GM12872 (cell line): ENCODE measurements at regions not wholly inside any gene's neighbourhood (a gene's known extent, or its start where the extent isn't known, plus 50 kb on each side); places are given as distances from the start of the nearest gene placed in this dataset.

ENCODE experiments used
- TF ChIP-seq, protein P1 (sequence below): IDR thresholded peaks from 3 replicates; pipeline ENCODE4 v1.5.1; 2011; ENCODE audit warnings: low read depth, mild to moderate bottlenecking, low read length, moderate library complexity; ENCODE audit not compliant: insufficient read depth

GRCh38 chr14:80116157-80116556 lies 95.1 kb downstream of the DIO2 start:
- TF ChIP-seq, protein P1, sequence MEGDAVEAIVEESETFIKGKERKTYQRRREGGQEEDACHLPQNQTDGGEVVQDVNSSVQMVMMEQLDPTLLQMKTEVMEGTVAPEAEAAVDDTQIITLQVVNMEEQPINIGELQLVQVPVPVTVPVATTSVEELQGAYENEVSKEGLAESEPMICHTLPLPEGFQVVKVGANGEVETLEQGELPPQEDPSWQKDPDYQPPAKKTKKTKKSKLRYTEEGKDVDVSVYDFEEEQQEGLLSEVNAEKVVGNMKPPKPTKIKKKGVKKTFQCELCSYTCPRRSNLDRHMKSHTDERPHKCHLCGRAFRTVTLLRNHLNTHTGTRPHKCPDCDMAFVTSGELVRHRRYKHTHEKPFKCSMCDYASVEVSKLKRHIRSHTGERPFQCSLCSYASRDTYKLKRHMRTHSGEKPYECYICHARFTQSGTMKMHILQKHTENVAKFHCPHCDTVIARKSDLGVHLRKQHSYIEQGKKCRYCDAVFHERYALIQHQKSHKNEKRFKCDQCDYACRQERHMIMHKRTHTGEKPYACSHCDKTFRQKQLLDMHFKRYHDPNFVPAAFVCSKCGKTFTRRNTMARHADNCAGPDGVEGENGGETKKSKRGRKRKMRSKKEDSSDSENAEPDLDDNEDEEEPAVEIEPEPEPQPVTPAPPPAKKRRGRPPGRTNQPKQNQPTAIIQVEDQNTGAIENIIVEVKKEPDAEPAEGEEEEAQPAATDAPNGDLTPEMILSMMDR: no peak

DNA sequence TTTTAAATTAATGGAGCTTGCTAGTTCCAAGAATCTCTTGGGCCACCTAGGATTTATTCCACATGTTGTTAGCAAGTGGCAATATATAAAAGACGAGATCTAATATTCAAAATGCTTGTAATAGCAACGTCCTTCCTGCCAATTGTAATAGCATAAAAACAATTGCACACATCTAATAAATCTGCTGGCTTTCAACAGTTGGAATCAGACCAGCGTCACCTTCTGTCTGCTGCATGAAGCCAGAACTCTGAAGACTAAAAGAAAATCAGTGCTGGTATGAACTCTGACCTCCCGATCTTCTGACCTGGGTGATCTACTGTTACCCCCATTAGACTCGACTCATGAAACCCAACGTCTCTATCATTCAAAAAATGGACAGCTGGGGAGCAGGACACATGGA lies 100.6 kb downstream of the DIO2 start:
- TF ChIP-seq, protein P1: no peak

DNA sequence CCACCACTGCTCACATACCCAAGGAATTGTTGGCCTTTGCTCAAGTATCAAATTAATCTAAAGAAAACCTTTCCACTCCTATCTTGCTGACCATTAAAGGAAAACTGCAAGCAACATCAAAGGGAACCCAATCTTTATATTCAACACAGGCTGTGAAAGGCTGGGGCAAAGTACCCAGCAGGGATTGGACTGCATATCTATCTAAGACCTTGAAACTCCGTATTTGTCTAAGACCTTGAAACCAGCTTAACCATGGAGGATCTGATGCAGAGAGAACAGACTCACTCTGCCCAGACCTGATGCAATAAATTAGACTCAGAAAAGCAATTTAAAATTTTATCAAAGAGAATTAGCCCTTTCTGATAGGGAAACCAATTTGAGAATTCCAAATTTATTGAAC lies 102.2 kb downstream of the DIO2 start:
- TF ChIP-seq, protein P1: no peak

GRCh38 chr14:80108430-80108829 lies 102.9 kb downstream of the DIO2 start:
- TF ChIP-seq, protein P1: no peak

- TF ChIP-seq, protein P1: no peak
Observed at GRCh38 chr14:80105488-80105994, 105.8 kb downstream of the DIO2 start.

DNA sequence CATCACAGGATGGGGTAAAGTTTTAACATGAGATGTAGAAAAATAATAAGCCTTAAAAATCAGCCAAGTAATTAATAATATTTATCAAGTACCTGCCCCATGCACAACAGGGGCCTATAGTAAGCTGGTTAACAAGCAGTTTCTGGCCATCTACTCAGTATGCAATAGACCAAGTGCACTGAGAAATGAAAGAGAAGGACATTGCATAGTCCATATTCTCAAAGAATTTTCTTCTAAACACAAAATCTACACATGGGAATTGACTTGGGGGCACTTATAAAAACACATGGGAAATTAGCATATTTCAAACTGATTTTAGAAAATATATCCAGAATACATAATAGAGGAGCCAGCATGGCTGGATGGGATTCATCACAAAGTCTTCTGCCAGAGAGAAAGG lies 109.5 kb downstream of the DIO2 start:
- TF ChIP-seq, protein P1: no peak

DNA sequence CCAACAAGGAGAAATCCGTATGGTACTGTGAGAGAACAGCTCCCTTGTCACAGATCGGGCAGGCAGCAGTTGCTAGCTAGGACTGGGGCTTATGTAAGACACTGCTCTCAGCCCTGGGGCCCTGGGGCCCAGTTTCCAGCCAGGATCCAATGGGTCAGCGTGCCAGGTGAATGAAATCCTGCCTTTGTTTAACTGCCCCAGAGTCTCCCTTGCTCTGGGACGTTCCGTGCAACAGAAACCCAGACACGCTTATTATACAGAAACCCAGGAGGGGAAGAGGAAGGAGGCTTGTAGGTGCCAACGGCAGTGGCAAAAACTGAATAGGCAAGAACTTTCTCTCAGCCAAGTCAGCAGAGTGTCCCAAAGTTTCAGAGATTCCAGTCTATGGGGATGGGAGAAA lies 110.6 kb downstream of the DIO2 start:
- TF ChIP-seq, protein P1: no peak
